H9 (cell line): ENCODE measurements at regions not wholly inside any gene's neighbourhood (a gene's known extent, or its start where the extent isn't known, plus 50 kb on each side); places are given as distances from the start of the nearest gene placed in this dataset.

Experiments
- DNase-seq: peaks from one replicate; pipeline ENCODE4 v3.0.0-alpha.2; 2017
- H2AFZ ChIP-seq: one replicate; pipeline ENCODE4 v1.6.1; 2013; ENCODE audit warnings: mild to moderate bottlenecking, low read length, control low read depth, moderate library complexity
- H2AK5ac ChIP-seq: 2 replicates; pipeline ENCODE4 v1.6.1; 2013; ENCODE audit warnings: low read length, control low read depth, mixed read lengths; ENCODE audit not compliant: insufficient read length
- H2BK120ac ChIP-seq: one replicate; pipeline ENCODE4 v1.6.1; 2013; ENCODE audit warnings: low read depth, mild to moderate bottlenecking, low read length, control low read depth, inconsistent platforms; ENCODE audit not compliant: poor library complexity, severe bottlenecking
- H2BK12ac ChIP-seq: 2 replicates; pipeline ENCODE4 v1.6.1; 2013; ENCODE audit warnings: low read length, control low read depth, mixed read lengths, low read depth; ENCODE audit not compliant: insufficient read length
- H2BK15ac ChIP-seq: 2 replicates; pipeline ENCODE4 v1.6.1; 2013; ENCODE audit warnings: low read depth, low read length, control low read depth
- H2BK20ac ChIP-seq: one replicate; pipeline ENCODE4 v1.6.1; 2013; ENCODE audit warnings: low read depth, mild to moderate bottlenecking, low read length, control low read depth, inconsistent platforms; ENCODE audit not compliant: poor library complexity, severe bottlenecking
- H2BK5ac ChIP-seq: 2 replicates; pipeline ENCODE4 v1.6.1; 2013; ENCODE audit warnings: low read length, control low read depth, mixed read lengths; ENCODE audit not compliant: insufficient read length
- H3K14ac ChIP-seq: 2 replicates; pipeline ENCODE4 v1.6.1; 2013; ENCODE audit warnings: low read length, control low read depth; ENCODE audit not compliant: insufficient read depth
- H3K18ac ChIP-seq: 2 replicates; pipeline ENCODE4 v1.6.1; 2013; ENCODE audit warnings: low read depth, mild to moderate bottlenecking, mixed read lengths, low read length, control low read depth; ENCODE audit not compliant: insufficient read length
- H3K23ac ChIP-seq: 2 replicates; pipeline ENCODE4 v1.6.1; 2013; ENCODE audit warnings: low read length, control low read depth, mixed read lengths, low read depth; ENCODE audit not compliant: insufficient read length
- H3K23me2 ChIP-seq: 2 replicates; pipeline ENCODE4 v1.6.1; 2013; ENCODE audit warnings: low read depth, mild to moderate bottlenecking, mixed read lengths, low read length, control low read depth; ENCODE audit not compliant: insufficient read length, poor library complexity, severe bottlenecking
- H3K27ac ChIP-seq: 2 replicates; pipeline ENCODE4 v1.5.1; 2013; ENCODE audit warnings: low read length, control low read depth, mixed read lengths, low read depth; ENCODE audit not compliant: insufficient read length
- H3K27me3 ChIP-seq: 2 replicates; pipeline ENCODE4 v1.6.1; 2013; ENCODE audit warnings: low read length, control low read depth, inconsistent platforms; ENCODE audit not compliant: insufficient read depth
- H3K4ac ChIP-seq: 2 replicates; pipeline ENCODE4 v1.6.1; 2013; ENCODE audit warnings: low read depth, mild to moderate bottlenecking, control low read depth, inconsistent platforms, low read length, moderate library complexity
- H3K4me1 ChIP-seq: 2 replicates; pipeline ENCODE4 v1.6.1; 2013; ENCODE audit warnings: low read length, control low read depth, inconsistent platforms; ENCODE audit not compliant: insufficient read depth
- H3K4me2 ChIP-seq: 2 replicates; pipeline ENCODE4 v1.6.1; 2013; ENCODE audit warnings: low read length, control low read depth, mixed read lengths; ENCODE audit not compliant: insufficient read length, insufficient read depth
- H3K56ac ChIP-seq: 2 replicates; pipeline ENCODE4 v1.6.1; 2013; ENCODE audit warnings: low read depth, mild to moderate bottlenecking, mixed read lengths, low read length, control low read depth; ENCODE audit not compliant: insufficient read length
- H3K79me1 ChIP-seq: 2 replicates; pipeline ENCODE4 v1.6.1; 2013; ENCODE audit warnings: low read depth, mild to moderate bottlenecking, moderate library complexity, low read length, control low read depth, inconsistent platforms; ENCODE audit not compliant: insufficient read depth, poor library complexity, severe bottlenecking
- H3K79me2 ChIP-seq: 2 replicates; pipeline ENCODE4 v1.6.1; 2013; ENCODE audit warnings: low read length, control low read depth, inconsistent platforms; ENCODE audit not compliant: insufficient read depth
- H3K9ac ChIP-seq: 2 replicates; pipeline ENCODE4 v1.6.1; 2013; ENCODE audit warnings: low read length, control low read depth, mixed read lengths; ENCODE audit not compliant: insufficient read length; ENCODE audit errors: extremely low read depth
- H3K9me3 ChIP-seq: one replicate; pipeline ENCODE4 v1.6.1; 2013; ENCODE audit warnings: low read depth, low read length, inconsistent platforms; ENCODE audit not compliant: control insufficient read depth
- H3T11ph ChIP-seq: one replicate; pipeline ENCODE4 v1.6.1; 2013; ENCODE audit warnings: mild to moderate bottlenecking, low read length, control low read depth, inconsistent platforms
- H4K20me1 ChIP-seq: one replicate; pipeline ENCODE4 v1.6.1; 2013; ENCODE audit not compliant: control insufficient read depth, insufficient read length, insufficient read depth
- H4K5ac ChIP-seq: 2 replicates; pipeline ENCODE4 v1.6.1; 2013; ENCODE audit warnings: low read depth, mild to moderate bottlenecking, mixed read lengths, low read length, control low read depth; ENCODE audit not compliant: insufficient read length
- H4K8ac ChIP-seq: replicated peaks from 2 replicates; pipeline ENCODE4 v1.6.1; 2013; ENCODE audit warnings: low read length, control low read depth, mixed read lengths, low read depth; ENCODE audit not compliant: insufficient read length
- H4K91ac ChIP-seq: 2 replicates; pipeline ENCODE4 v1.6.1; 2013; ENCODE audit warnings: low read depth, mild to moderate bottlenecking, moderate library complexity, mixed read lengths, low read length, control low read depth; ENCODE audit not compliant: insufficient read length
- H3K27ac Mint-ChIP-seq, 3 experiments: 2 replicates in 2 of 3; 3 replicates in 1 of 3; pipeline ENCODE4 v1.8.0; 2020 to 2021; ENCODE audit warnings: mixed read lengths in 3 of 3, mild to moderate bottlenecking in 1 of 3, moderate library complexity in 1 of 3
- H3K27me3 Mint-ChIP-seq: 2 replicates; pipeline ENCODE4 v1.8.0; 2021; ENCODE audit warnings: low read depth, mild to moderate bottlenecking, moderate library complexity, mixed read lengths
- H3K36me3 Mint-ChIP-seq, 3 experiments: 2 replicates in 2 of 3; 3 replicates in 1 of 3; pipeline ENCODE4 v1.8.0; 2020 to 2021; ENCODE audit warnings: low read depth in 3 of 3, mixed read lengths in 3 of 3; ENCODE audit not compliant: insufficient read depth in 1 of 3
- H3K4me1 Mint-ChIP-seq, 2 experiments: 2 replicates each; pipeline ENCODE4 v1.8.0; 2020; ENCODE audit warnings: mixed read lengths in 2 of 2
- H3K4me3 Mint-ChIP-seq, 2 experiments: 2 replicates in 1 of 2; 3 replicates in 1 of 2; pipeline ENCODE4 v1.8.0; 2020 to 2021; ENCODE audit warnings: mild to moderate bottlenecking in 2 of 2, mixed read lengths in 2 of 2, moderate library complexity in 1 of 2
- H3K9me3 Mint-ChIP-seq, 2 experiments: 2 replicates in 1 of 2; 3 replicates in 1 of 2; pipeline ENCODE4 v1.8.0; 2020; ENCODE audit warnings: mild to moderate bottlenecking in 2 of 2, mixed read lengths in 2 of 2, moderate library complexity in 1 of 2
- TF ChIP-seq, protein P1 (sequence below): fragments of 200-600 bp; sonication (generic); conservative IDR thresholded peaks from 3 replicates; pipeline ENCODE4 v1.8.0; 2021; ENCODE audit warnings: antibody characterized with exemption, mild to moderate bottlenecking

DNA sequence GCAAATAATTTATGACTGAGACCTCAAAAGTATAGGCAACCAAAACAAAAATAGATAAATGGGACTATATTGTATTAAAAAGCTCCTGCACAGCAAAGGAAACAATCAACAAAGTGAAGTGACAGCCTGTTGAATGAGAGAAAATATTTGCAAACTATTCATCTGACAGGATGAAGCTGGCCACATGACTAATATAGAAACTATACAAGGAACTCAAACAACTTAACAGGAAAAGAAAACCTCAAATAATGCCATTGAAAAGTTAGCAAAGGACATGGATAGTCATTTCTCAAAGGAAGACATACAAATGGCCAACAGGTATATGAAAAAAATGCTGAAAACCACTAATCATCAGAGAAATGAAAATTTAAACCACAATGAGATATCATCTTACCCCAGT lies 245.1 kb downstream of the STK31 start:
- Histone ChIP-seq H3K9ac (no peak overlapping the region), H3K79me1 (no peaks in the 10 kb centered on the region), H4K91ac (no peak overlapping the region), H2BK5ac (no peak overlapping the region), H4K5ac (no peak overlapping the region), H3K27ac (no peak overlapping the region), H3K9me3 (no peaks in the 10 kb centered on the region), H3K14ac (no peak overlapping the region), H2BK12ac (no peak overlapping the region), H3K56ac (no peak overlapping the region), H3K23me2 (no peaks in the 10 kb centered on the region), H3K27me3 (no peaks in the 10 kb centered on the region), H2BK20ac (no peak overlapping the region), H3T11ph (no peak overlapping the region), H2BK120ac (no peak overlapping the region), H3K23ac (no peak overlapping the region), H2BK15ac (no peak overlapping the region), H4K20me1 (no peaks in the 10 kb centered on the region), H3K4ac (no peak overlapping the region), H4K8ac (no peak overlapping the region), H2AFZ (no peak overlapping the region), H3K4me2 (no peak overlapping the region), H3K4me1 (peaks cover 9% of the 10 kb centered on the region; the same call in 1 of the 2 replicates), H3K18ac (no peak overlapping the region), H3K79me2 (no peaks in the 10 kb centered on the region), H2AK5ac (no peak overlapping the region)
- DNase-seq, result no peak
- Mint-ChIP-seq H3K9me3 (peaks cover 0 to 5% of the 10 kb centered on the region in 2 experiments; a peak in 2 of 5 replicates), H3K4me1 (peaks cover 6 to 7% of the 10 kb centered on the region in 2 experiments; a peak in 3 of 4 replicates), H3K36me3 (peaks cover 0 to 2% (median 0%) of the 10 kb centered on the region in 3 experiments; a peak in 2 of 7 replicates), H3K4me3 (no peak overlapping the region), H3K27me3 (peaks cover 2% of the 10 kb centered on the region; the same call in 1 of the 2 replicates), H3K27ac (no peak overlapping the region)
- TF ChIP-seq, protein P1, sequence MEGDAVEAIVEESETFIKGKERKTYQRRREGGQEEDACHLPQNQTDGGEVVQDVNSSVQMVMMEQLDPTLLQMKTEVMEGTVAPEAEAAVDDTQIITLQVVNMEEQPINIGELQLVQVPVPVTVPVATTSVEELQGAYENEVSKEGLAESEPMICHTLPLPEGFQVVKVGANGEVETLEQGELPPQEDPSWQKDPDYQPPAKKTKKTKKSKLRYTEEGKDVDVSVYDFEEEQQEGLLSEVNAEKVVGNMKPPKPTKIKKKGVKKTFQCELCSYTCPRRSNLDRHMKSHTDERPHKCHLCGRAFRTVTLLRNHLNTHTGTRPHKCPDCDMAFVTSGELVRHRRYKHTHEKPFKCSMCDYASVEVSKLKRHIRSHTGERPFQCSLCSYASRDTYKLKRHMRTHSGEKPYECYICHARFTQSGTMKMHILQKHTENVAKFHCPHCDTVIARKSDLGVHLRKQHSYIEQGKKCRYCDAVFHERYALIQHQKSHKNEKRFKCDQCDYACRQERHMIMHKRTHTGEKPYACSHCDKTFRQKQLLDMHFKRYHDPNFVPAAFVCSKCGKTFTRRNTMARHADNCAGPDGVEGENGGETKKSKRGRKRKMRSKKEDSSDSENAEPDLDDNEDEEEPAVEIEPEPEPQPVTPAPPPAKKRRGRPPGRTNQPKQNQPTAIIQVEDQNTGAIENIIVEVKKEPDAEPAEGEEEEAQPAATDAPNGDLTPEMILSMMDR, result no peak
